T-helper 17 cell (primary cell): ENCODE measurements at regions not wholly inside any gene's neighbourhood (a gene's known extent, or its start where the extent isn't known, plus 50 kb on each side); places are given as distances from the start of the nearest gene placed in this dataset.

Experiments
- ATAC-seq: fragments of 150-1000 bp; cut with Tn5 transposase; 2 replicates; pipeline ENCODE4 v1.10.0; 2021; ENCODE audit warnings: mild to moderate bottlenecking, moderate library complexity
- DNase-seq, 3 donors: peaks; one replicate each; pipeline versions ENCODE4 v3.0.0 to v3.0.0-alpha.2; 2020 to 2021
- H3K9me3 ChIP-seq: one replicate; pipeline ENCODE4 v1.7.0; 2013; ENCODE audit warnings: low read length, mild to moderate bottlenecking; ENCODE audit not compliant: control insufficient read depth, poor library complexity, severe bottlenecking
- H3K27ac Mint-ChIP-seq: one replicate; pipeline ENCODE4 v1.8.0; 2022; ENCODE audit warnings: mild to moderate bottlenecking, moderate library complexity, mixed read lengths
- H3K27me3 Mint-ChIP-seq: one replicate; pipeline ENCODE4 v1.8.0; 2022; ENCODE audit warnings: mixed read lengths
- H3K36me3 Mint-ChIP-seq: one replicate; pipeline ENCODE4 v1.8.0; 2022; ENCODE audit warnings: low read depth, mixed read lengths
- H3K4me1 Mint-ChIP-seq: one replicate; pipeline ENCODE4 v1.8.0; 2022; ENCODE audit warnings: mild to moderate bottlenecking, mixed read lengths
- H3K4me3 Mint-ChIP-seq: one replicate; pipeline ENCODE4 v1.8.0; 2022; ENCODE audit warnings: mild to moderate bottlenecking, moderate library complexity, mixed read lengths

DNA sequence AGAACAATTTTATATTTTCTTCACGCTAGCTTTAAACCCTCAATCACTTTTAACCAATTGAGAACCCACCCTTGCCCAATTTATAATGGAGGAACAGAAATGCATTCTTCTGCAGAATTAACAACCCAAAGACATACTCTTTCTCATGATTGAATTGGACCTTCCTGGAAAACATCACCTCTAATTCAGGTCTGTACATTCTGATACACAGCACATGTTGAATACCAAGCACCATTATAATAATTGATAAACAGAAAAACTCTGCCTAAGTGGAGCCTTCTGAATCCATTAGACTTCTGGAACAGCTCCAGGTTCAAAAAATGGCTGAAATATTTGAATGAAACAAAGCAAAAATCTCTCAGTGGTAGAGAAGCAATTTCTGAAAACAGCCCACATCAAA is 105.4 kb downstream of the FAM76B start:
- peaks cover 11% of the 10 kb centered on the region for H3K4me1 Mint-ChIP-seq
- H3K9me3 ChIP-seq = no peaks in the 10 kb centered on the region
- no peaks in the 10 kb centered on the region for H3K27me3 Mint-ChIP-seq
- peak overlapping the region; percentile 53 for H3K27ac Mint-ChIP-seq
- no peak for DNase-seq
- no peak overlapping the region for H3K4me3 Mint-ChIP-seq
- H3K36me3 Mint-ChIP-seq = peaks cover 2% of the 10 kb centered on the region
- no peak for ATAC-seq

GRCh38 chr11:95682552-95682951 is 107.0 kb downstream of the FAM76B start:
- peaks cover 2% of the 10 kb centered on the region for H3K36me3 Mint-ChIP-seq
- DNase-seq (no peak), ATAC-seq (no peak)
- no peaks in the 10 kb centered on the region for H3K9me3 ChIP-seq
- H3K4me1 Mint-ChIP-seq = peaks cover 11% of the 10 kb centered on the region
- no peak overlapping the region for H3K27ac Mint-ChIP-seq
- H3K4me3 Mint-ChIP-seq = no peak overlapping the region
- no peaks in the 10 kb centered on the region for H3K27me3 Mint-ChIP-seq

DNA sequence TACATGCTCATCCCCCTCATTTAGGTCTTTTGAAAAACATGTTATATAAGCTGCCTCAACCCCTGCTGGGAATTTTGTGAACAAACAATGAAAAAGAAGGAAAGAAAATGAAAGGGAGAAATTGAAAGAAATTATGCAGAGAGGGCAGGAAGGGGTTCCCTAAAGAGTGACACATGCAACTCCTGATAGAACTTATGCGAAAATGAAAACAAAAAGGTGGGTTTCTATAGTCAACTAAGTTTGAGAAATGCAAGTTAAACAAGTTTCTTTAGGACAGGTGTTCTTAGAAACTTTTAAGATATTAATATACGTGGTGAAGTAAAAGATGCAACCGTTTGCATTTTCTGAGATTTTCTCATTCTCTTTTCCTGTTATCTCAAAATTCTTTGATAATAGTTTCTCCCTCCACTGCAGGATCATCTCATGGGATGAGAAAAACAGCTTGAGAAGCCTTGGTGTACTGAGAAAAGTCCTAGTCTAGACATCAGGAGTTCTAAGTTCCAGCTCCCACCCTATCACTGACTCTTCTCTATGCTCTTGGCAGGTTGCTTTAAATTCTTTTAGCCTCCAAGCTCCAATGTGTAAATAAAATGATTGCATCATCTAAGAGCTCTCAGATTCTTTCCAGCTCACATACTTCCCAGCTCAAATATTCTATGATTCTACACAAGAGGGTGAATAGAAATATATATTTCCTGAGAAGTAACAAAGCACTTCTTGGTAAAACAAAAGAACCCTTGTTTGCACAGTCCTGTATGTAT is 109.2 kb downstream of the FAM76B start:
- no peak overlapping the region for H3K4me3 Mint-ChIP-seq
- no peaks in the 10 kb centered on the region for H3K9me3 ChIP-seq
- H3K4me1 Mint-ChIP-seq = peaks cover 11% of the 10 kb centered on the region
- DNase-seq = no peak
- peak overlapping the region; percentile 3 for H3K27ac Mint-ChIP-seq
- H3K27me3 Mint-ChIP-seq = no peaks in the 10 kb centered on the region
- ATAC-seq = no peak
- H3K36me3 Mint-ChIP-seq = peaks cover 3% of the 10 kb centered on the region

- no peak for ATAC-seq
- no peak overlapping the region for H3K27ac Mint-ChIP-seq
- no peaks in the 10 kb centered on the region for H3K27me3 Mint-ChIP-seq
- DNase-seq = no peak
- no peaks in the 10 kb centered on the region for H3K9me3 ChIP-seq
- H3K4me1 Mint-ChIP-seq = peaks cover 17% of the 10 kb centered on the region
- peaks cover 7% of the 10 kb centered on the region for H3K36me3 Mint-ChIP-seq
- no peak overlapping the region for H3K4me3 Mint-ChIP-seq
Observed at GRCh38 chr11:95678988-95679387, 110.6 kb downstream of the FAM76B start.

- ATAC-seq (no peak), DNase-seq (no peak)
- Mint-ChIP-seq H3K27me3 (no peaks in the 10 kb centered on the region), H3K4me1 (peaks cover 15% of the 10 kb centered on the region), H3K36me3 (peaks cover 5% of the 10 kb centered on the region), H3K27ac (no peak overlapping the region), H3K4me3 (no peak overlapping the region)
- H3K9me3 ChIP-seq = no peaks in the 10 kb centered on the region
Observed at GRCh38 chr11:95676308-95676707, 113.3 kb downstream of the FAM76B start.

DNA sequence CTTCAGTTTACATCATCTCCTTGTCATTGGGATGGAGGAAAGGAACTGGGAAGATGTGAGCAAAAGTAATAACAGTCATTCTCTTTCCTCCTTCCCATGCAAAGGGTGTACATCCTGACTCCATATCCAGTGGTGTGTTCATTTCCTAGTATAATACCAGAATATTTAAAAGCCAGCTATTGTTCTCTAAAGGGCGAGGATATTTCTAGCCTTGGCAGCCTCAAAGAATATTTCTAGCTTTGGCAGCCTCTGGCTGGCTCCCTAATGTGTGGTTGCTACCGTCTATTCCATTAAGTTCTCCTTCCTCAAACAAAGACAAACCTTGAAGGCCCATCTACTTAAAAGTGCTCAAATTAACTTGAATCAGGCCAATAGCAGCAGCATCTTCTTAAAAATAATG is 114.0 kb downstream of the FAM76B start:
- DNase-seq (no peak), ATAC-seq (no peak)
- H3K27ac Mint-ChIP-seq = no peak overlapping the region
- no peaks in the 10 kb centered on the region for H3K9me3 ChIP-seq
- H3K4me1 Mint-ChIP-seq = peaks cover 15% of the 10 kb centered on the region
- no peak overlapping the region for H3K4me3 Mint-ChIP-seq
- peaks cover 5% of the 10 kb centered on the region for H3K36me3 Mint-ChIP-seq
- H3K27me3 Mint-ChIP-seq = no peaks in the 10 kb centered on the region

- H3K9me3 ChIP-seq = no peaks in the 10 kb centered on the region
- peak; percentile 42 for ATAC-seq
- Mint-ChIP-seq H3K4me1 (peaks cover 11% of the 10 kb centered on the region), H3K27ac (no peak overlapping the region), H3K27me3 (no peaks in the 10 kb centered on the region), H3K36me3 (peaks cover 5% of the 10 kb centered on the region), H3K4me3 (no peak overlapping the region)
- no peak for DNase-seq
Observed at GRCh38 chr11:95674657-95675358, 114.8 kb downstream of the FAM76B start.

GRCh38 chr11:95671768-95672167 is 117.8 kb downstream of the FAM76B start:
- no peak for DNase-seq
- Mint-ChIP-seq H3K4me1 (peaks cover 8% of the 10 kb centered on the region), H3K27ac (no peak overlapping the region), H3K36me3 (peaks cover 8% of the 10 kb centered on the region), H3K4me3 (no peak overlapping the region), H3K27me3 (no peaks in the 10 kb centered on the region)
- no peaks in the 10 kb centered on the region for H3K9me3 ChIP-seq
- no peak for ATAC-seq

DNA sequence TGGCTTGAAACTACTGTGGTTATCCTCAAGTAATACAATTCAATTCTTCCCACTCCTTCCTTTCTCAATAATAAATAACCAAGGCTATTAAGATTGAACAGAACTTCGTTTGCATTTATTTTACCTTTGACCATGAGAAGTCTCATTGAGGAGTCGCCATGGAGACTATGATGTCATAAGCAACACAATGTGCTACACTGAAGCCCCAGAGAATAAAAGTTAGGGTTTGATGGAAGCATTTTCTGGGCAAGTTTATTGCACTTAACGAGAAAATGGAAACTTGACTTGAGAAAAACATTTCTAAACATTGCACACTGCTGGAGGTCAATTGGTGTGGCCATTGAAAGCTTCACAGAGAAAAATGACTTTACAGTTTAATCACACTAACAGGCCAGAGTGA is 121.5 kb downstream of the FAM76B start:
- ATAC-seq (no peak), DNase-seq (no peak)
- H3K27ac Mint-ChIP-seq = no peak overlapping the region
- no peaks in the 10 kb centered on the region for H3K4me1 Mint-ChIP-seq
- H3K36me3 Mint-ChIP-seq = peaks cover 2% of the 10 kb centered on the region
- H3K27me3 Mint-ChIP-seq = no peaks in the 10 kb centered on the region
- no peaks in the 10 kb centered on the region for H3K9me3 ChIP-seq
- H3K4me3 Mint-ChIP-seq = no peak overlapping the region

DNA sequence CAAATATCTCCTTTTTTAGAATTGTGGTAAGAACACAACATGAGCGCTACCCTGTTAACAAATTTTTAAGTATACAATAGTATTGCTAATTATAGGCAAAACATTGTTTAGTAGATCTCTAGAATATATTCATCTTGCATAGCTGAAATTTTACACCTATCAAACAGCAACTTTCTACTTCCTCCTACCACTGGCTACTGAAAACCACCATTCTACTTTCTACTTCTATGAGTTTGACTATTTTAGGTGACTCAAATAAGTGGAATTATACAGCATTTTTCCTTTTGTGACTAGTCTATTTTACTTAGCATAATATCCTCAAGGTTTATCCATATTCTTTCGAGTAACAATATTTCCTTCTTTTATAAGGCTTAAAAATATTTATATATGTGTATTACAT is 128.4 kb downstream of the FAM76B start:
- H3K36me3 Mint-ChIP-seq = no peaks in the 10 kb centered on the region
- H3K9me3 ChIP-seq = no peaks in the 10 kb centered on the region
- peaks cover 4% of the 10 kb centered on the region for H3K4me1 Mint-ChIP-seq
- H3K4me3 Mint-ChIP-seq = no peak overlapping the region
- DNase-seq (no peak), ATAC-seq (no peak)
- no peaks in the 10 kb centered on the region for H3K27me3 Mint-ChIP-seq
- H3K27ac Mint-ChIP-seq = no peak overlapping the region

DNA sequence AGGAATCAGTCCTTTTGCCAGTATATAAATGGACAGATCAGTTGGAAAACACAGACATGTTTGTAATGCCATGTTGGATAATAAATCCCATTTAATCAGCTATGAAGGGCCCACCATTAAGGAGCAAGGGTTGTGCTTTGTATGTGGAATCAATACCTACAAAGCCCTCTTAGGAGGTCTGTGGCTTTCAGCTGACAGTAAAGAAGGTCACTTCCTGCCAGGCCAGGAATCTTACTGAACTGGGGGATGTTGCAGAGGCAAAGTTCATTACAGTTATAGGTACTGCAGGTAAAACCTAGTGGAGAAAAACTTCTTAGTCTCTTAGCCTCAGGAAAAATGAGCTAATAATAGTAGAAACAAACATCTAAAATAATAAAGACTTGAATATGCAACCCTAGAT is 129.5 kb downstream of the FAM76B start:
- peak; percentile 55 for ATAC-seq

GRCh38 chr11:95659088-95659487 is 130.5 kb downstream of the FAM76B start:
- Mint-ChIP-seq H3K4me3 (no peak overlapping the region), H3K4me1 (peaks cover 4% of the 10 kb centered on the region), H3K36me3 (no peaks in the 10 kb centered on the region), H3K27me3 (no peaks in the 10 kb centered on the region), H3K27ac (peak overlapping the region; percentile 32)
- ATAC-seq (no peak), DNase-seq (no peak)
- H3K9me3 ChIP-seq = no peaks in the 10 kb centered on the region

More for the DNA sequence above, 129.5 kb downstream of the FAM76B start:
- no peak overlapping the region for H3K4me3 Mint-ChIP-seq
- H3K36me3 Mint-ChIP-seq = no peaks in the 10 kb centered on the region
- peaks cover 4% of the 10 kb centered on the region for H3K4me1 Mint-ChIP-seq
- no peak for DNase-seq
- no peaks in the 10 kb centered on the region for H3K9me3 ChIP-seq
- no peaks in the 10 kb centered on the region for H3K27me3 Mint-ChIP-seq
- peak overlapping the region; percentile 32 for H3K27ac Mint-ChIP-seq

GRCh38 chr11:95655536-95655935 is 134.0 kb downstream of the FAM76B start:
- DNase-seq = no peak
- Mint-ChIP-seq H3K4me1 (peaks cover 6% of the 10 kb centered on the region), H3K4me3 (no peak overlapping the region), H3K27ac (no peak overlapping the region), H3K36me3 (peaks cover 2% of the 10 kb centered on the region), H3K27me3 (peaks cover 8% of the 10 kb centered on the region)
- no peak for ATAC-seq
- no peaks in the 10 kb centered on the region for H3K9me3 ChIP-seq

DNA sequence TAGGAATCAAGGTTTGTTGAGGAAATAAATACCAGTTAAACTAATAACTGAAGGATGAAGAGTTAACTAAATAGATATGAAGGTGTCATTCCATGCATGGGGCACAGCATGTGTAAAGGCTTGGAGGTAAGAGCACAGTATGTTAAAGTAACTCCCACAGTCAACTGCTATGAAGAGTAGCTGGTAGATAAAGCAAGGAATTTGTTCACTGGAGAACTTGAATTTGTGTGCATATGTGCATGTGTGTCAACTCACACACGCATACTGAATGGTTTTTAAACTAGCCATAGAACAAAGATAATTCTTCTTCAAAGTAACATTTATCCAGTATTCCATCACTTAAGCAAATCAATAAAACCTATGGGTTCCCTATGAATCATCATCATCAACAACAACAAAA is 135.9 kb downstream of the FAM76B start:
- H3K9me3 ChIP-seq = no peaks in the 10 kb centered on the region
- Mint-ChIP-seq H3K27me3 (peaks cover 8% of the 10 kb centered on the region), H3K4me3 (no peak overlapping the region), H3K36me3 (peaks cover 4% of the 10 kb centered on the region), H3K27ac (no peak overlapping the region), H3K4me1 (peaks cover 4% of the 10 kb centered on the region)
- no peak for ATAC-seq
- no peak for DNase-seq
